Glutamatergic neuron (in vitro differentiated cells): ENCODE measurements at regions not wholly inside any gene's neighbourhood (a gene's known extent, or its start where the extent isn't known, plus 50 kb on each side); places are given as distances from the start of the nearest gene placed in this dataset.
"Not testable (repeated sequence)": the region's sequence is repeated elsewhere in the genome, so short reads cannot be mapped to it uniquely, and the experiment has no call there.

Source experiments
- DNase-seq: peaks from one replicate; pipeline ENCODE4 v3.0.0; 2022
- H3K27ac Mint-ChIP-seq: one replicate; pipeline ENCODE4 v1.8.0; 2020; ENCODE audit warnings: mild to moderate bottlenecking, mixed read lengths, inconsistent platforms; ENCODE audit not compliant: unreplicated experiment
- H3K27me3 Mint-ChIP-seq: one replicate; pipeline ENCODE4 v1.8.0; 2020; ENCODE audit warnings: mild to moderate bottlenecking, moderate library complexity, mixed read lengths, inconsistent platforms; ENCODE audit not compliant: unreplicated experiment
- H3K36me3 Mint-ChIP-seq: one replicate; pipeline ENCODE4 v1.8.0; 2020; ENCODE audit warnings: mild to moderate bottlenecking, mixed read lengths, inconsistent platforms; ENCODE audit not compliant: unreplicated experiment
- H3K4me1 Mint-ChIP-seq: one replicate; pipeline ENCODE4 v1.8.0; 2020; ENCODE audit warnings: mild to moderate bottlenecking, low read depth, mixed read lengths, inconsistent platforms; ENCODE audit not compliant: unreplicated experiment
- H3K4me3 Mint-ChIP-seq: one replicate; pipeline ENCODE4 v1.8.0; 2020; ENCODE audit warnings: mild to moderate bottlenecking, mixed read lengths, inconsistent platforms; ENCODE audit not compliant: unreplicated experiment
- H3K9me3 Mint-ChIP-seq: one replicate; pipeline ENCODE4 v1.8.0; 2020; ENCODE audit warnings: mild to moderate bottlenecking, moderate library complexity, mixed read lengths, inconsistent platforms; ENCODE audit not compliant: unreplicated experiment
- CTCF ChIP-seq: fragments of 200-600 bp; sonication (generic); IDR thresholded peaks from one replicate; pipeline ENCODE4 v1.5.0; 2021; ENCODE audit not compliant: partially characterized antibody, unreplicated experiment

GRCh38 chr16:66025751-66026150 is 340.7 kb upstream of the CDH5 start:
- Mint-ChIP-seq H3K4me1 (no peaks in the 10 kb centered on the region), H3K27ac (no peak overlapping the region)
- TF ChIP-seq CTCF = no peak

GRCh38 chr16:66024567-66024966 is 341.9 kb upstream of the CDH5 start:
- H3K36me3 Mint-ChIP-seq, H3K27ac Mint-ChIP-seq, H3K4me1 Mint-ChIP-seq, H3K27me3 Mint-ChIP-seq, DNase-seq, H3K9me3 Mint-ChIP-seq, H3K4me3 Mint-ChIP-seq: not testable (repeated sequence)

More at GRCh38 chr16:66025751-66026150, 340.7 kb upstream of the CDH5 start:
- no peaks in the 10 kb centered on the region for H3K36me3 Mint-ChIP-seq
- peaks cover 3% of the 10 kb centered on the region for H3K9me3 Mint-ChIP-seq
- no peaks in the 10 kb centered on the region for H3K27me3 Mint-ChIP-seq
- DNase-seq = no peak
- H3K4me3 Mint-ChIP-seq = no peak overlapping the region

DNA sequence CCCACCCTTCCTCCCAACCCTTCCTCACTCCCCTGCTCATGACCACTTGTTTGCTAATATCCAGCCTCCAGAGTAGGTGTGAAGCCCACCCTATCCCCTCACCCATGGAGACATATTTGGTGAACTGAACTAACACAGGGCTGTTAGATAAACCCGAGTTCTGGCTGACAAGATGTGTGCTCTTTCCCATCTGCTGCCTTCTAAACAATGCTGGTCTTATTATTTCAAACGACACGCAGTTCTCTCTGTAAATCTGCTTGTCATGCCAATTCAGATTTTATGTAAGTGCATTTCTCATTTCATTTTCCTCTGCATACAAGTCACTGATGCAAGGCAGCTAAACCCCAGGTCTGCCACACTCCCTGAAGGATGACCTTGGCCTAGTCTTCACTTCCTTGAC is 343.0 kb upstream of the CDH5 start:
- H3K36me3 Mint-ChIP-seq = no peaks in the 10 kb centered on the region
- no peak overlapping the region for H3K27ac Mint-ChIP-seq
- no peaks in the 10 kb centered on the region for H3K4me1 Mint-ChIP-seq
- DNase-seq = no peak
- no peak overlapping the region for H3K4me3 Mint-ChIP-seq
- TF ChIP-seq CTCF = no peak
- H3K27me3 Mint-ChIP-seq = no peaks in the 10 kb centered on the region
- peaks cover 3% of the 10 kb centered on the region for H3K9me3 Mint-ChIP-seq

DNA sequence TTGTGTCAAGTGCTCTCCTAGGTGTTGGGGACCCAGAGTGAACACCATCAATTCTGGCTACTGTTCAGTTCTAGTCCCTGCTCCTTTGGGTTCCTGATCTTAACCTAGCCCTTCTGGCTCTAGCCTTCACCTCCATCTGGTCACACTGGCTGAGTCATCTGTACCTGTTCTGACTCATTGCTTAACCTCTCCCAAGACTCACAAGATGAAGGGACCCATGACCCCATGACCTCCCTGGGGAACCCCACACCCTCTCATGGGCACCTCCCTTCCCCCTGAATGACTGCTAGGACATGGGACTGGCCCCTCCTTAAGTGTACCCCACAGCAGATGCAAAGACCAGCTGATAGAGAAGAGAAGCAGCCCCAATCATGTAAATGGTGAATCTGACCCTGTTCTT is 345.8 kb upstream of the CDH5 start:
- Mint-ChIP-seq H3K36me3 (no peaks in the 10 kb centered on the region), H3K27me3 (no peaks in the 10 kb centered on the region)
- TF ChIP-seq CTCF = no peak

GRCh38 chr16:66020046-66020445 is 346.4 kb upstream of the CDH5 start:
- no peak for DNase-seq
- TF ChIP-seq CTCF = no peak
- Mint-ChIP-seq H3K27me3 (no peaks in the 10 kb centered on the region), H3K9me3 (peaks cover 3% of the 10 kb centered on the region), H3K4me1 (no peaks in the 10 kb centered on the region), H3K27ac (no peak overlapping the region), H3K4me3 (no peak overlapping the region), H3K36me3 (no peaks in the 10 kb centered on the region)

More for the DNA sequence above, 345.8 kb upstream of the CDH5 start:
- no peaks in the 10 kb centered on the region for H3K4me1 Mint-ChIP-seq
- no peak for DNase-seq
- H3K9me3 Mint-ChIP-seq = peaks cover 3% of the 10 kb centered on the region
- no peak overlapping the region for H3K27ac Mint-ChIP-seq
- H3K4me3 Mint-ChIP-seq = no peak overlapping the region

DNA sequence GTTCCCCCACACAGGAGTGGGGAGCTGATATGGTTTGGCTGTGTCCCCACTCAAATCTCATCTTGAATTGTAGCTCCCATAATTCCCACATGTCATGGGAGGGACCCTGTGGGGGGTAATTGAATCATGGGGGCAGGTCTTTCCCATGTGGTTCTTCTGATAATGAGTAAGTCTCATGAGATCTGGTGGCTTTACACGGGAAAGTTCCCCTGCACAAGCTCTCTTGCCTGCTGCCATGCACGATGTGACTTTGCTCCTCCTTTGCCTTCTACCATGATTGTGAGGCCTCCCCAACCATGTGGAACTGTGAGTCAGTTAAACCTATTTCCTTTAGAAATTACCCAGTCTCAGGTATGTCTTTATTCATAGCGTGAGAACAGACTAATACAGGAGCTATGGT is 347.0 kb upstream of the CDH5 start:
- H3K36me3 Mint-ChIP-seq, H3K27me3 Mint-ChIP-seq, H3K27ac Mint-ChIP-seq, H3K9me3 Mint-ChIP-seq, DNase-seq, H3K4me3 Mint-ChIP-seq, H3K4me1 Mint-ChIP-seq: not testable (repeated sequence)
